PFSK-1 (cell line): ENCODE measurements at regions not wholly inside any gene's neighbourhood (a gene's known extent, or its start where the extent isn't known, plus 50 kb on each side); places are given as distances from the start of the nearest gene placed in this dataset.

Experiments used
- FOXP2 ChIP-seq: optimal IDR thresholded peaks from 2 replicates; pipeline ENCODE3; 2011; ENCODE audit warnings: borderline replicate concordance, control low read depth, inconsistent platforms; ENCODE audit not compliant: insufficient read depth; ENCODE audit errors: extremely low read length, extremely low read depth
- POLR2AphosphoS5 ChIP-seq: IDR thresholded peaks from 2 replicates; pipeline ENCODE4 v1.6.1; 2012; ENCODE audit warnings: low read depth, mild to moderate bottlenecking, control low read depth, low read length, moderate library complexity
- REST ChIP-seq, 2 experiments: IDR thresholded peaks; 2 replicates each; pipeline versions ENCODE4 v1.6.1 to v1.8.0; 2011 to 2012; ENCODE audit warnings: low read depth in 2 of 2, low read length in 2 of 2, control low read depth in 1 of 2, inconsistent platforms in 1 of 2, mild to moderate bottlenecking in 1 of 2, moderate library complexity in 1 of 2; ENCODE audit not compliant: insufficient read depth in 1 of 2
- SIN3A ChIP-seq: IDR thresholded peaks from 2 replicates; pipeline ENCODE4 v1.6.1; 2012; ENCODE audit warnings: mild to moderate bottlenecking, low read length, moderate library complexity, borderline replicate concordance; ENCODE audit not compliant: insufficient read depth
- TAF1 ChIP-seq: IDR thresholded peaks from 2 replicates; pipeline ENCODE4 v1.6.1; 2012; ENCODE audit warnings: low read length, control low read depth, borderline replicate concordance; ENCODE audit not compliant: insufficient read depth

- TF ChIP-seq TAF1 (no peak), POLR2AphosphoS5 (no peak)
Measured at GRCh38 chr18:28652654-28653053, 475.7 kb upstream of the CDH2 start.

GRCh38 chr18:28651298-28651697, 474.4 kb upstream of the CDH2 start:
- TF ChIP-seq POLR2AphosphoS5, result no peak
- no peak for TF ChIP-seq REST (IDR thresholded peaks at IDR 0.05; ENCODE audit: insufficient read depth in 1 of 2, low read depth in 2 of 2, low read length in 2 of 2)
- TF ChIP-seq TAF1, result no peak
- TF ChIP-seq SIN3A, result no peak
- TF ChIP-seq FOXP2, result no peak

- TF ChIP-seq TAF1 (no peak), POLR2AphosphoS5 (no peak), REST (IDR thresholded peaks at IDR 0.05; ENCODE audit: insufficient read depth in 1 of 2, low read depth in 2 of 2, low read length in 2 of 2) (no peak), FOXP2 (no peak), SIN3A (no peak)
Measured at GRCh38 chr18:28650860-28651259, 473.9 kb upstream of the CDH2 start.

GRCh38 chr18:28647961-28648360, 471.0 kb upstream of the CDH2 start:
- no peak for TF ChIP-seq FOXP2
- TF ChIP-seq POLR2AphosphoS5, result no peak

- TF ChIP-seq SIN3A (no peak), POLR2AphosphoS5 (no peak), TAF1 (no peak), FOXP2 (no peak), REST (IDR thresholded peaks at IDR 0.05; ENCODE audit: insufficient read depth in 1 of 2, low read depth in 2 of 2, low read length in 2 of 2) (no peak)
Measured at GRCh38 chr18:28637897-28638296, 461.0 kb upstream of the CDH2 start.

GRCh38 chr18:28635530-28635929, 458.6 kb upstream of the CDH2 start:
- TF ChIP-seq TAF1 (no peak), FOXP2 (no peak), REST (IDR thresholded peaks at IDR 0.05; ENCODE audit: insufficient read depth in 1 of 2, low read depth in 2 of 2, low read length in 2 of 2) (no peak), SIN3A (no peak), POLR2AphosphoS5 (no peak)
